NCI-H1930 (cell line): ENCODE measurements at regions not wholly inside any gene's neighbourhood (a gene's known extent, or its start where the extent isn't known, plus 50 kb on each side); places are given as distances from the start of the nearest gene placed in this dataset.

Experiments
- DNase-seq, 2 experiments: peaks; one replicate each; lab custom pipeline; 2025; lab: John Stamatoyannopoulos, UW

- DNase-seq: no peak
Observed at GRCh38 chr4:23660865-23661264, 229.0 kb downstream of the PPARGC1A start.

- DNase-seq: no peak
Observed at GRCh38 chr4:23654791-23655190, 235.1 kb downstream of the PPARGC1A start.

GRCh38 chr4:23648854-23649596, 240.8 kb downstream of the PPARGC1A start:
- no peak for DNase-seq

- no peak for DNase-seq
Observed at GRCh38 chr4:23635468-23635867, 254.4 kb downstream of the PPARGC1A start.

- no peak for DNase-seq
Observed at GRCh38 chr4:23631255-23631950, 258.4 kb downstream of the PPARGC1A start.

- DNase-seq: no peak
Observed at GRCh38 chr4:23630110-23630509, 259.7 kb downstream of the PPARGC1A start.

GRCh38 chr4:23629421-23629820, 260.4 kb downstream of the PPARGC1A start:
- no peak for DNase-seq

- DNase-seq: no peak
Observed at GRCh38 chr4:23614284-23614892, 275.5 kb downstream of the PPARGC1A start.

- DNase-seq: no peak
Observed at GRCh38 chr4:23613782-23614181, 276.1 kb downstream of the PPARGC1A start.

GRCh38 chr4:23602720-23603119, 287.1 kb downstream of the PPARGC1A start:
- no peak for DNase-seq

GRCh38 chr4:23594125-23594524, 295.7 kb downstream of the PPARGC1A start:
- DNase-seq: no peak

- no peak for DNase-seq
Observed at GRCh38 chr4:23590431-23590830, 299.4 kb downstream of the PPARGC1A start.

GRCh38 chr4:23584024-23584423, 305.8 kb downstream of the PPARGC1A start:
- DNase-seq: no peak

GRCh38 chr4:23582671-23583070, 307.2 kb downstream of the PPARGC1A start:
- DNase-seq: no peak

GRCh38 chr4:23579166-23579565, 310.7 kb downstream of the PPARGC1A start:
- no peak for DNase-seq

- no peak for DNase-seq
Observed at GRCh38 chr4:23577398-23577797, 312.4 kb downstream of the PPARGC1A start.

GRCh38 chr4:23572382-23572781, 317.5 kb downstream of the PPARGC1A start:
- DNase-seq: no peak

- DNase-seq: no peak
Observed at GRCh38 chr4:23567338-23567737, 322.5 kb downstream of the PPARGC1A start.

- no peak for DNase-seq
Observed at GRCh38 chr4:23560748-23561147, 329.1 kb downstream of the PPARGC1A start.

GRCh38 chr4:23558101-23558500, 331.7 kb downstream of the PPARGC1A start:
- no peak for DNase-seq

- no peak for DNase-seq
Observed at GRCh38 chr4:23547601-23548000, 342.2 kb downstream of the PPARGC1A start.

- no peak for DNase-seq
Observed at GRCh38 chr4:23547096-23547495, 342.8 kb downstream of the PPARGC1A start.

- no peak for DNase-seq
Observed at GRCh38 chr4:23539969-23540569, 349.8 kb downstream of the PPARGC1A start.
